ENCODE measurements at regions not wholly inside any gene's neighbourhood (a gene's known extent, or its start where the extent isn't known, plus 50 kb on each side); places are given as distances from the start of the nearest gene placed in this dataset.

DNA sequence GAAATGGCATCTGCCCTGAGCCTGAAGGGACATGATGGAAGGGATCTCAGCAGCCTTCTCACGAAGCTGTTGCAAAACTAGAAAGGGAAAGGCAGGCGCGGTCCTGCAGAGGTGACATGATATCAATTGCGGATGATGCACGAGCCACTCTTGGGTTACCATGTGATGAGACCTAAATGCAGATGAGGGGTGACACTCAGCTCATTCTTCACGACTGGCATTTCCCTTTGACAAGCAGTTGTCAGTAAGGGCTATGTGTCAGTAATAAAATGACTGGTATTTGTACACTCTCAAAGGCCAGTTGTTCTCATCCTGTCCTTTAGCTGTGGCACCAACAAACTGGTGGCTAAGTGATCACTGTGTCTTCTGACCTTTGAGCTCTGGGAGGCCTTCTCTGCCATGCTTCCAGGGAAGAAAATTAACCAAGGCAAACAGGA is 273.6 kb downstream of the ETAA1 start:
- TF ChIP-seq, protein P1, sequence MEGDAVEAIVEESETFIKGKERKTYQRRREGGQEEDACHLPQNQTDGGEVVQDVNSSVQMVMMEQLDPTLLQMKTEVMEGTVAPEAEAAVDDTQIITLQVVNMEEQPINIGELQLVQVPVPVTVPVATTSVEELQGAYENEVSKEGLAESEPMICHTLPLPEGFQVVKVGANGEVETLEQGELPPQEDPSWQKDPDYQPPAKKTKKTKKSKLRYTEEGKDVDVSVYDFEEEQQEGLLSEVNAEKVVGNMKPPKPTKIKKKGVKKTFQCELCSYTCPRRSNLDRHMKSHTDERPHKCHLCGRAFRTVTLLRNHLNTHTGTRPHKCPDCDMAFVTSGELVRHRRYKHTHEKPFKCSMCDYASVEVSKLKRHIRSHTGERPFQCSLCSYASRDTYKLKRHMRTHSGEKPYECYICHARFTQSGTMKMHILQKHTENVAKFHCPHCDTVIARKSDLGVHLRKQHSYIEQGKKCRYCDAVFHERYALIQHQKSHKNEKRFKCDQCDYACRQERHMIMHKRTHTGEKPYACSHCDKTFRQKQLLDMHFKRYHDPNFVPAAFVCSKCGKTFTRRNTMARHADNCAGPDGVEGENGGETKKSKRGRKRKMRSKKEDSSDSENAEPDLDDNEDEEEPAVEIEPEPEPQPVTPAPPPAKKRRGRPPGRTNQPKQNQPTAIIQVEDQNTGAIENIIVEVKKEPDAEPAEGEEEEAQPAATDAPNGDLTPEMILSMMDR (IDR thresholded peaks at IDR 0.05), result no peak
- TF ChIP-seq PRRX2 (CRISPR knock-in tag; IDR thresholded peaks at IDR 0.05), result no peak
- no peak for TF ChIP-seq TP53 (CRISPR knock-in tag; IDR thresholded peaks at IDR 0.05)
- no peak for TF ChIP-seq KAT7 (CRISPR knock-in tag; IDR thresholded peaks at IDR 0.05; ENCODE audit: borderline replicate concordance)
- TF ChIP-seq, protein P2, sequence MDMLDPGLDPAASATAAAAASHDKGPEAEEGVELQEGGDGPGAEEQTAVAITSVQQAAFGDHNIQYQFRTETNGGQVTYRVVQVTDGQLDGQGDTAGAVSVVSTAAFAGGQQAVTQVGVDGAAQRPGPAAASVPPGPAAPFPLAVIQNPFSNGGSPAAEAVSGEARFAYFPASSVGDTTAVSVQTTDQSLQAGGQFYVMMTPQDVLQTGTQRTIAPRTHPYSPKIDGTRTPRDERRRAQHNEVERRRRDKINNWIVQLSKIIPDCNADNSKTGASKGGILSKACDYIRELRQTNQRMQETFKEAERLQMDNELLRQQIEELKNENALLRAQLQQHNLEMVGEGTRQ (CRISPR knock-in tag; IDR thresholded peaks at IDR 0.05), result no peak
- TF ChIP-seq, protein P3, sequence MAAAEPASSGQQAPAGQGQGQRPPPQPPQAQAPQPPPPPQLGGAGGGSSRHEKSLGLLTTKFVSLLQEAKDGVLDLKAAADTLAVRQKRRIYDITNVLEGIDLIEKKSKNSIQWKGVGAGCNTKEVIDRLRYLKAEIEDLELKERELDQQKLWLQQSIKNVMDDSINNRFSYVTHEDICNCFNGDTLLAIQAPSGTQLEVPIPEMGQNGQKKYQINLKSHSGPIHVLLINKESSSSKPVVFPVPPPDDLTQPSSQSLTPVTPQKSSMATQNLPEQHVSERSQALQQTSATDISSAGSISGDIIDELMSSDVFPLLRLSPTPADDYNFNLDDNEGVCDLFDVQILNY (CRISPR knock-in tag; IDR thresholded peaks at IDR 0.05), result no peak
- TF ChIP-seq TEAD4 (CRISPR knock-in tag; IDR thresholded peaks at IDR 0.05), result no peak
- no peak for TF ChIP-seq ATF1 (CRISPR knock-in tag; IDR thresholded peaks at IDR 0.05)
- TF ChIP-seq, protein P4, sequence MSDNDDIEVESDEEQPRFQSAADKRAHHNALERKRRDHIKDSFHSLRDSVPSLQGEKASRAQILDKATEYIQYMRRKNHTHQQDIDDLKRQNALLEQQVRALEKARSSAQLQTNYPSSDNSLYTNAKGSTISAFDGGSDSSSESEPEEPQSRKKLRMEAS (CRISPR knock-in tag; IDR thresholded peaks at IDR 0.05), result no peak
- TF ChIP-seq ESRRA (CRISPR knock-in tag; IDR thresholded peaks at IDR 0.05; ENCODE audit: borderline replicate concordance), result no peak
- TF ChIP-seq, protein P5, sequence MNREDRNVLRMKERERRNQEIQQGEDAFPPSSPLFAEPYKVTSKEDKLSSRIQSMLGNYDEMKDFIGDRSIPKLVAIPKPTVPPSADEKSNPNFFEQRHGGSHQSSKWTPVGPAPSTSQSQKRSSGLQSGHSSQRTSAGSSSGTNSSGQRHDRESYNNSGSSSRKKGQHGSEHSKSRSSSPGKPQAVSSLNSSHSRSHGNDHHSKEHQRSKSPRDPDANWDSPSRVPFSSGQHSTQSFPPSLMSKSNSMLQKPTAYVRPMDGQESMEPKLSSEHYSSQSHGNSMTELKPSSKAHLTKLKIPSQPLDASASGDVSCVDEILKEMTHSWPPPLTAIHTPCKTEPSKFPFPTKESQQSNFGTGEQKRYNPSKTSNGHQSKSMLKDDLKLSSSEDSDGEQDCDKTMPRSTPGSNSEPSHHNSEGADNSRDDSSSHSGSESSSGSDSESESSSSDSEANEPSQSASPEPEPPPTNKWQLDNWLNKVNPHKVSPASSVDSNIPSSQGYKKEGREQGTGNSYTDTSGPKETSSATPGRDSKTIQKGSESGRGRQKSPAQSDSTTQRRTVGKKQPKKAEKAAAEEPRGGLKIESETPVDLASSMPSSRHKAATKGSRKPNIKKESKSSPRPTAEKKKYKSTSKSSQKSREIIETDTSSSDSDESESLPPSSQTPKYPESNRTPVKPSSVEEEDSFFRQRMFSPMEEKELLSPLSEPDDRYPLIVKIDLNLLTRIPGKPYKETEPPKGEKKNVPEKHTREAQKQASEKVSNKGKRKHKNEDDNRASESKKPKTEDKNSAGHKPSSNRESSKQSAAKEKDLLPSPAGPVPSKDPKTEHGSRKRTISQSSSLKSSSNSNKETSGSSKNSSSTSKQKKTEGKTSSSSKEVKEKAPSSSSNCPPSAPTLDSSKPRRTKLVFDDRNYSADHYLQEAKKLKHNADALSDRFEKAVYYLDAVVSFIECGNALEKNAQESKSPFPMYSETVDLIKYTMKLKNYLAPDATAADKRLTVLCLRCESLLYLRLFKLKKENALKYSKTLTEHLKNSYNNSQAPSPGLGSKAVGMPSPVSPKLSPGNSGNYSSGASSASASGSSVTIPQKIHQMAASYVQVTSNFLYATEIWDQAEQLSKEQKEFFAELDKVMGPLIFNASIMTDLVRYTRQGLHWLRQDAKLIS (CRISPR knock-in tag; IDR thresholded peaks at IDR 0.05; ENCODE audit: borderline replicate concordance), result no peak
